Glomerular visceral epithelial cell (primary cell): ENCODE measurements at regions not wholly inside any gene's neighbourhood (a gene's known extent, or its start where the extent isn't known, plus 50 kb on each side); places are given as distances from the start of the nearest gene placed in this dataset.
"Not testable (repeated sequence)": the region's sequence is repeated elsewhere in the genome, so short reads cannot be mapped to it uniquely, and the experiment has no call there.

Source experiments
- DNase-seq: peaks from one replicate; pipeline ENCODE4 v3.0.0-alpha.2; 2016; ENCODE audit errors: extremely low spot score

- no peak for DNase-seq
These were observed 346.6 kb downstream of the RFC3 start for GRCh38 chr13:34164582-34164981.

- DNase-seq, result no peak
These were observed 347.2 kb downstream of the RFC3 start for GRCh38 chr13:34165158-34165557.

- no peak for DNase-seq
These were observed 348.5 kb downstream of the RFC3 start for GRCh38 chr13:34166406-34166805.

GRCh38 chr13:34167347-34167746 is 349.4 kb downstream of the RFC3 start:
- DNase-seq, result no peak

GRCh38 chr13:34172048-34172447 is 354.1 kb downstream of the RFC3 start:
- no peak for DNase-seq

- DNase-seq, result no peak
These were observed 356.8 kb downstream of the RFC3 start for GRCh38 chr13:34174671-34175145.

GRCh38 chr13:34175551-34175950 is 357.6 kb downstream of the RFC3 start:
- no peak for DNase-seq

- DNase-seq, result no peak
These were observed 358.7 kb downstream of the RFC3 start for GRCh38 chr13:34176633-34177032.

GRCh38 chr13:34179481-34179880 is 361.5 kb downstream of the RFC3 start:
- peak; percentile 1 for DNase-seq

GRCh38 chr13:34179927-34180326 is 362.0 kb downstream of the RFC3 start:
- DNase-seq, result no peak

GRCh38 chr13:34181256-34181655 is 363.3 kb downstream of the RFC3 start:
- not testable (repeated sequence) for DNase-seq

GRCh38 chr13:34189946-34190345 is 372.0 kb downstream of the RFC3 start:
- DNase-seq, result no peak

GRCh38 chr13:34201050-34201913 is 383.3 kb downstream of the RFC3 start:
- no peak for DNase-seq

- DNase-seq, result peak; percentile 42
These were observed 389.4 kb downstream of the RFC3 start for GRCh38 chr13:34207334-34207733.

- DNase-seq, result no peak
These were observed 389.9 kb downstream of the RFC3 start for GRCh38 chr13:34207872-34208271.

GRCh38 chr13:34208336-34208735 is 390.4 kb downstream of the RFC3 start:
- DNase-seq, result no peak

- DNase-seq, result no peak
These were observed 392.4 kb downstream of the RFC3 start for GRCh38 chr13:34210341-34210740.

GRCh38 chr13:34214686-34215085 is 396.7 kb downstream of the RFC3 start:
- no peak for DNase-seq

- no peak for DNase-seq
These were observed 398.3 kb downstream of the RFC3 start for GRCh38 chr13:34216256-34216655.

GRCh38 chr13:34217343-34218025 is 399.5 kb downstream of the RFC3 start:
- no peak for DNase-seq

- no peak for DNase-seq
These were observed 406.0 kb downstream of the RFC3 start for GRCh38 chr13:34223984-34224383.

GRCh38 chr13:34224877-34225276 is 406.9 kb downstream of the RFC3 start:
- no peak for DNase-seq

- no peak for DNase-seq
These were observed 412.3 kb downstream of the RFC3 start for GRCh38 chr13:34230271-34230670.
